HCT116 (cell line): ENCODE measurements at regions not wholly inside any gene's neighbourhood (a gene's known extent, or its start where the extent isn't known, plus 50 kb on each side); places are given as distances from the start of the nearest gene placed in this dataset.

Source experiments
- ATAC-seq: fragments of 200-7000 bp; cut with Tn5 transposase; 2 replicates; pipeline ENCODE4 v1.9.1; 2020; ENCODE audit warnings: mild to moderate bottlenecking, moderate library complexity
- BruUV-seq: library from RNA; stranded (reverse); fragments of 400-500 nt; replicated peaks from 2 replicates; lab custom pipeline; 2021; lab: Mats Ljungman, UMichigan
- CTCF ChIA-PET: fragments of 300-600 bp; sonication (Branson Sonifier 250); formaldehyde crosslinking; loops from one replicate; lab custom pipeline; 2021; ENCODE audit warnings: antibody characterized with exemption; lab: Charles Lee
- POLR2A ChIA-PET: fragments of 300-600, 350-600 bp; sonication (Branson Sonifier 250); formaldehyde crosslinking; loops from one replicate; lab custom pipeline; 2021; ENCODE audit warnings: antibody characterized with exemption; lab: Charles Lee
- RAD21 ChIA-PET, 2 experiments: fragments of 300-600 bp; sonication (Branson Sonifier 250); formaldehyde crosslinking; loops; one replicate each; lab custom pipeline; 2023; ENCODE audit warnings: low total read pairs in 2 of 2; ENCODE audit not compliant: uncharacterized antibody in 2 of 2, unreplicated experiment in 2 of 2, low non-redundant PET in 1 of 2; lab: Charles Lee
- DNase-seq: peaks from one replicate; pipeline ENCODE4 v3.0.0-alpha.2; 2010; ENCODE audit warnings: low read depth, low spot score
- H2AFZ ChIP-seq: fragments of 200-600 bp; shearing (Covaris generic), sonication (generic); 2 replicates; pipeline ENCODE4 v1.6.1; 2017; ENCODE audit warnings: low read depth, mixed run types, mixed read lengths, antibody characterized with exemption, low read length; ENCODE audit not compliant: poor library complexity, severe bottlenecking
- H3K27ac ChIP-seq: 2 replicates; pipeline ENCODE4 v1.5.1; 2012; ENCODE audit warnings: low read depth, low read length
- H3K27me3 ChIP-seq: fragments of 200-600 bp; sonication (generic); 2 replicates; pipeline ENCODE4 v1.6.1; 2016; ENCODE audit warnings: mixed run types, low read length, mixed read lengths; ENCODE audit not compliant: insufficient read depth
- H3K36me3 ChIP-seq, 2 experiments: fragments of 200-500 bp in 1 of 2; fragments of 200-600 bp in 1 of 2; sonication (Bioruptor generic) in 1 of 2; sonication (generic) in 1 of 2; 2 replicates each; pipeline versions ENCODE4 v1.5.1 to v1.6.1; 2014 to 2016; ENCODE audit warnings: low read length in 2 of 2, inconsistent platforms in 1 of 2, mixed read lengths in 1 of 2, mixed run types in 1 of 2; ENCODE audit not compliant: insufficient read depth in 2 of 2, control insufficient read depth in 1 of 2
- H3K4me1 ChIP-seq, 2 experiments: fragments of 200-600 bp in 1 of 2; sonication (generic) in 1 of 2; 2 replicates each; pipeline versions ENCODE4 v1.5.1 to v1.6.1; 2012 to 2017; ENCODE audit warnings: low read length in 2 of 2, inconsistent platforms in 1 of 2, mild to moderate bottlenecking in 1 of 2, mixed read lengths in 1 of 2, mixed run types in 1 of 2, moderate library complexity in 1 of 2; ENCODE audit not compliant: insufficient read depth in 2 of 2, control insufficient read depth in 1 of 2
- H3K4me2 ChIP-seq: fragments of 200-600 bp; sonication (generic); 2 replicates; pipeline ENCODE4 v1.6.1; 2017; ENCODE audit warnings: mixed run types, low read length, mixed read lengths
- H3K4me3 ChIP-seq, 2 experiments: fragments of 200-600 bp in 1 of 2; sonication (generic) in 1 of 2; replicated peaks in 1 of 2; 2 replicates each; pipeline ENCODE4 v1.5.1; 2011 to 2016; ENCODE audit warnings: low read length in 2 of 2, control low read depth in 1 of 2, low read depth in 1 of 2, mild to moderate bottlenecking in 1 of 2, mixed read lengths in 1 of 2, mixed run types in 1 of 2
- H3K79me2 ChIP-seq: fragments of 200-600 bp; sonication (generic); 2 replicates; pipeline ENCODE4 v1.6.1; 2017; ENCODE audit warnings: mild to moderate bottlenecking, mixed run types, low read length, moderate library complexity, mixed read lengths; ENCODE audit not compliant: insufficient read depth
- H3K9ac ChIP-seq: fragments of 200-600 bp; sonication (generic); 2 replicates; pipeline ENCODE4 v1.6.1; 2016; ENCODE audit warnings: low read length, mixed read lengths
- H3K9me2 ChIP-seq: fragments of 200-600 bp; sonication (generic), shearing (Covaris generic); 2 replicates; pipeline ENCODE4 v1.6.1; 2017; ENCODE audit warnings: mixed run types, mild to moderate bottlenecking, moderate library complexity; ENCODE audit not compliant: insufficient read depth
- H3K9me3 ChIP-seq, 2 experiments: fragments of 200-500 bp in 1 of 2; fragments of 200-600 bp in 1 of 2; sonication (Bioruptor generic) in 1 of 2; sonication (generic) in 1 of 2; 2 replicates each; pipeline ENCODE4 v1.6.1; 2014 to 2017; ENCODE audit warnings: low read length in 2 of 2, mixed read lengths in 2 of 2, inconsistent platforms in 1 of 2, low read depth in 1 of 2, mild to moderate bottlenecking in 1 of 2, mixed run types in 1 of 2, moderate library complexity in 1 of 2; ENCODE audit not compliant: control insufficient read depth in 1 of 2, insufficient read depth in 1 of 2
- H4K20me1 ChIP-seq: fragments of 200-600 bp; sonication (generic), shearing (Covaris generic); 2 replicates; pipeline ENCODE4 v1.6.1; 2017; ENCODE audit warnings: mixed run types, mild to moderate bottlenecking, moderate library complexity; ENCODE audit not compliant: insufficient read depth
- CTCF ChIP-seq, 3 experiments: fragments of 200-600 bp in 1 of 3; sonication (generic) in 1 of 3; IDR thresholded peaks in 2 of 3; conservative IDR thresholded peaks in 1 of 3; 2 replicates each; pipeline ENCODE4 v1.5.1; 2012 to 2017; ENCODE audit warnings: low read depth in 2 of 3, low read length in 2 of 3, antibody characterized with exemption in 1 of 3, borderline replicate concordance in 1 of 3, control low read depth in 1 of 3, mild to moderate bottlenecking in 1 of 3, mixed read lengths in 1 of 3, mixed run types in 1 of 3, moderate library complexity in 1 of 3; ENCODE audit not compliant: insufficient read depth in 1 of 3
- EGR1 ChIP-seq: IDR thresholded peaks from 2 replicates; pipeline ENCODE4 v1.6.1; 2012; ENCODE audit warnings: low read depth
- ELF1 ChIP-seq: IDR thresholded peaks from 2 replicates; pipeline ENCODE4 v1.6.1; 2012; ENCODE audit warnings: low read depth, borderline replicate concordance
- EZH2 ChIP-seq: fragments of 200-600 bp; sonication (generic); IDR thresholded peaks from 2 replicates; pipeline ENCODE4 v1.6.1; 2017; ENCODE audit warnings: antibody characterized with exemption, mixed run types
- EZH2phosphoT487 ChIP-seq: fragments of 200-600 bp; IDR thresholded peaks from 2 replicates; pipeline ENCODE4 v1.6.1; 2018; ENCODE audit warnings: antibody characterized with exemption, borderline replicate concordance
- FOSL1 ChIP-seq: IDR thresholded peaks from 2 replicates; pipeline ENCODE4 v1.6.1; 2012; ENCODE audit warnings: low read depth
- JUND ChIP-seq: IDR thresholded peaks from 2 replicates; pipeline ENCODE4 v1.6.1; 2012
- MAX ChIP-seq: IDR thresholded peaks from 2 replicates; pipeline ENCODE4 v1.6.1; 2012
- POLR2A ChIP-seq: IDR thresholded peaks from 2 replicates; pipeline ENCODE4 v1.7.0; 2011; ENCODE audit warnings: borderline replicate concordance; ENCODE audit not compliant: insufficient read depth, insufficient read length; ENCODE audit errors: extremely low read depth
- POLR2AphosphoS5 ChIP-seq: IDR thresholded peaks from 2 replicates; pipeline ENCODE4 v1.6.1; 2011; ENCODE audit warnings: mild to moderate bottlenecking, low read depth, low read length, moderate library complexity
- SP1 ChIP-seq: IDR thresholded peaks from 2 replicates; pipeline ENCODE4 v1.6.1; 2012; ENCODE audit warnings: low read depth
- YY1 ChIP-seq: IDR thresholded peaks from 2 replicates; pipeline ENCODE4 v1.6.1; 2011; ENCODE audit warnings: low read length, low read depth, moderate library complexity, mild to moderate bottlenecking; ENCODE audit not compliant: insufficient replicate concordance; ENCODE audit errors: extremely low read depth
- ZNF274 ChIP-seq: fragments of 200-500 bp; sonication (Bioruptor generic); IDR thresholded peaks from 2 replicates; pipeline ENCODE4 v1.6.1; 2014; ENCODE audit warnings: mild to moderate bottlenecking, low read depth, low read length, inconsistent platforms
- intact Hi-C: fragments of 100-400 bp; cut with micrococcal nuclease; formaldehyde crosslinking; loops from 2 replicates; pipeline ENCODE4 v1.10.0; 2022

- TF ChIP-seq CTCF (IDR thresholded peaks at IDR 0.05 in 2 of 3, conservative IDR thresholded peaks at IDR 0.05 in 1 of 3; ENCODE audit: borderline replicate concordance in 1 of 3, insufficient read depth in 1 of 3, low read depth in 2 of 3, low read length in 2 of 3), result no peak
Measured at GRCh38 chr2:18821431-18821830, 232.1 kb upstream of the NT5C1B start (continued).

GRCh38 chr2:18820966-18821365, 231.6 kb upstream of the NT5C1B start:
- no TSS peak for BruUV-seq

GRCh38 chr2:18819566-18819965, 230.2 kb upstream of the NT5C1B start:
- Histone ChIP-seq H2AFZ (no peak overlapping the region), H3K27ac (no peak overlapping the region), H3K9me3 (no peaks in the 10 kb centered on the region), H3K36me3 (no peaks in the 10 kb centered on the region), H3K4me3 (no peak overlapping the region), H4K20me1 (no peaks in the 10 kb centered on the region), H3K4me1 (no peaks in the 10 kb centered on the region), H3K9me2 (no peaks in the 10 kb centered on the region), H3K9ac (no peak overlapping the region), H3K4me2 (no peak overlapping the region), H3K79me2 (no peaks in the 10 kb centered on the region), H3K27me3 (0 out of 2 replicates have a peak, but pooled peaks cover 11% of the 10 kb centered on the region)
- DNase-seq, result no peak
- intact Hi-C loops, result no loop called here
- no peak for ATAC-seq
- BruUV-seq, result no TSS peak
- RAD21 ChIA-PET, result no interaction called here
- POLR2A ChIA-PET, result no interaction called here
- CTCF ChIA-PET, result no interaction called here
- no peak for TF ChIP-seq ELF1
- no peak for TF ChIP-seq EZH2phosphoT487
- no peak for TF ChIP-seq POLR2AphosphoS5
- TF ChIP-seq ZNF274, result no peak
- no peak for TF ChIP-seq EZH2
- no peak for TF ChIP-seq JUND
- no peak for TF ChIP-seq FOSL1
- TF ChIP-seq POLR2A, result no peak
- no peak for TF ChIP-seq EGR1
- TF ChIP-seq YY1, result no peak

More at GRCh38 chr2:18820966-18821365, 231.6 kb upstream of the NT5C1B start:
- Histone ChIP-seq H3K79me2 (no peaks in the 10 kb centered on the region), H4K20me1 (no peaks in the 10 kb centered on the region), H2AFZ (no peak overlapping the region), H3K4me2 (no peak overlapping the region), H3K9me2 (no peaks in the 10 kb centered on the region), H3K9me3 (no peaks in the 10 kb centered on the region), H3K27ac (no peak overlapping the region), H3K36me3 (no peaks in the 10 kb centered on the region), H3K4me1 (no peaks in the 10 kb centered on the region), H3K9ac (no peak overlapping the region), H3K27me3 (0 out of 2 replicates have a peak, but pooled peaks cover 2% of the 10 kb centered on the region), H3K4me3 (no peak overlapping the region)
- RAD21 ChIA-PET, result no interaction called here
- CTCF ChIA-PET, result no interaction called here
- ATAC-seq, result no peak
- DNase-seq, result no peak
- intact Hi-C loops, result no loop called here
- POLR2A ChIA-PET, result no interaction called here
- TF ChIP-seq ZNF274, result no peak
- TF ChIP-seq EZH2phosphoT487, result no peak
- no peak for TF ChIP-seq SP1
- no peak for TF ChIP-seq EZH2
- TF ChIP-seq MAX, result no peak
- TF ChIP-seq EGR1, result no peak
